CD1c-positive myeloid dendritic cell (primary cell): ENCODE measurements at regions not wholly inside any gene's neighbourhood (a gene's known extent, or its start where the extent isn't known, plus 50 kb on each side); places are given as distances from the start of the nearest gene placed in this dataset.

ENCODE experiments used
- DNase-seq: peaks from one replicate; pipeline ENCODE4 v3.0.0-alpha.2; 2016; ENCODE audit errors: extremely low spot score

DNA sequence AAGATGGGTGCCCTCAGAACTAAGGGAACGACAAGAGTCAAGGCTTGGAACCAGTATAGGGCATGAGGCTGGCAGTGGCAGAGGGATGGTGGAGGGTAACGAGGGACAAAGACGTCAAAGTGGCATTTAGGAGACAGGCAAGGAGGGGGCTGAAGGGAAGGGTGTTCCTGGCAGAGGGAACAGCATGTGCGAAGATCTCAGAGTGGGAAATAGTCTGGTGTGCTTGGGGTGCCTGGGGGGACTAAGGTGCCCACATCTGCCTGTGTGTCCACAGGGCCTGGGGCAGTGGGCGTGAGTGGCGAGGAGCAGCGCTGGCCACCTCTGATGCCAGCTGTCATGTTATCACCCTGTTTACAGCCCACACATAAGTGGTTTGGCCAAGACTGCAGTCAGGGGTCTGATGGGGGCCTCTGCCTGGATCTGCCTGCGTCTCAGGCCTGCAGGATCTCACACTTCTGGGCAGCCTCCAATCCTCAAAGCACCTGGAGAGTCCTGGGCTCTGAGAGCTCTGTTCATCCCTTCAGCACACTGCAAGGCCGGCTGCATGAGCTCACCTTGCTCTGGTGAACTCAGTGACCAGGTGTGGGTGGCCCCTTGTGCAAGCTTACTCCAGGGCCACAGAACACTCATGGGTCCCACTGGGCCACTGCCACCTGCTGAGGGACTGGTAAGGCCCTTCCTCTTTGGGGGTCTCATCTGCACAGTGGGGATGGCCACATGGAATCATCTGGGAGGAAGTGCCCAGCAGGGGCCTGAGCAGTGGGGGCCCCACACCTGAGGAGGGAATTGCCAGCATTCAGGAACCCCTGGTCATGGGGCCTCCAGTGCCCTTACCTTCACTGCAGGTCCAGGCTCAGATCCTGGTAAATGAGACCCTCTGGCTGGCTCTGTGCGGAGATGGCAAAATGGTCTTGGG is 89.7 kb upstream of the SHISAL1 start:
- DNase-seq, result no peak

DNA sequence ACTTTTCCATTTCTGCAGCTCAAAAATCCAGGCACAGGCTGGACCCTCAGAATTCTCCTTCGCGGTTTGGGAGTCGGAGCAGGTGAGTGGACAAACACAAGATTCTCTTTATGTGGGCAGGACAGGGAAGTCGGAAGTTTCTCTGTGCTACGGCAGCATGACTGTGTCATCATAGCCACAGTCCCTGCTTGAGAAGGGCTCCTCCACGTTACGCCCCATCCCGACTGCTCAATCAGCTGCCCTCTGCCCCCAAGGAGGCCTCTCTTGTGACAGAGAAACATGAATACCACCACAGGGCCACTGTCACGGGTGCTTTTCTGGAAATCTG is 89.0 kb upstream of the SHISAL1 start:
- DNase-seq, result no peak

DNA sequence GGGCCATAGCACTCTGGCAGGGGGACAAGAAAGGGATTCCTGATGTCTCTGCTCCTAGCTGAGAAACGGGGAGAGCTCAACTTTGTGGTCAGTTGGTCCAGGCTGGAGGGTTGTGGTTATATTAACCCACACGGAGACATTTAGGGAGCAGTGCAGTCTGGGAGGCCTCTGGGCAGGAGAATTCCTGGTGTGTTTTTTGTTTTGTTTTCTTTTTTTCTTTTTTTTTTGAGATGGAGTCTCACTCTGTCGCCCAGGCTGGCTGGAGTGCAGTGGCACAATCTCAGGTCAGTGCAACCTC is 88.0 kb upstream of the SHISAL1 start:
- no peak for DNase-seq

DNA sequence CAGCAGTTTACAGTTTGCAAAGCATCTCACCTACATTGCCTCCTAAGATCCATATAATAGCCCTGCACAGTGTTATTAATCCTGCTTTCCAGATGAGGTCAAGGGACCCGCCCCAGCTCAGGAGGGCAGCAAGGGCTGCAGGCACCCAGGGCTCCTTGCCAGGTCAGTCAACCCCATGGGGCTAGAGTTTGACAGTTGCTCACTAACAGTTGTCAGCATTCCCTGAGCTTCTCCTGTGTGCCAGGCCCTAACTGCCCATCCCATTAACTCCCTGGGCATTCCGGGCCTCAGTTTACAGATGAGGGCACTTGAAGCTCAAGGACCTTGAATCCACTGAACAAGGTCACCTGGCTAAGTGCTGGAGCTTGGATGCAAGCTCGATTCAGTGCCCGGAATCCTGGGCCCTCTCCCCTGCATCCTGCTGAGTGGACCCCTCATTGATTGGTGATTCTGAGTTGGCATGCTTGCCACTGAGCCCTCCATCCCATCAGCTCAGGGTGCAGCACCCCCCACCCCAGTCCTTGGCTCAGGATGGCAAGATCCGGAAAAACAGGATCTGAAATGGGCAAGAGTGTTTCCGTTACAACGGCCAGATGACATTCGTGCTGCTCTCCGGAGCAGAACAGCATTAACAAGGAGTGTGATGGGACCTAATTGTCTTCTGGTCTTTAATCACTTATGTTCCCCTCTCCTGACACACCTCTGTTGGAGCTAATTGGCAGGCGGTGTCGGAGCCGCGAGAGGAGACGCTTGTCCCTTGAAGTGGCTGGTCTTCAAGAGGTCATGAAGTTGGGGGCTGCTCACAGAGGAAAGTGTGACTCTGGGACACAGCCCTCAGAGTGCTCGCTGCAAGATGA is 87.4 kb upstream of the SHISAL1 start:
- no peak for DNase-seq

DNA sequence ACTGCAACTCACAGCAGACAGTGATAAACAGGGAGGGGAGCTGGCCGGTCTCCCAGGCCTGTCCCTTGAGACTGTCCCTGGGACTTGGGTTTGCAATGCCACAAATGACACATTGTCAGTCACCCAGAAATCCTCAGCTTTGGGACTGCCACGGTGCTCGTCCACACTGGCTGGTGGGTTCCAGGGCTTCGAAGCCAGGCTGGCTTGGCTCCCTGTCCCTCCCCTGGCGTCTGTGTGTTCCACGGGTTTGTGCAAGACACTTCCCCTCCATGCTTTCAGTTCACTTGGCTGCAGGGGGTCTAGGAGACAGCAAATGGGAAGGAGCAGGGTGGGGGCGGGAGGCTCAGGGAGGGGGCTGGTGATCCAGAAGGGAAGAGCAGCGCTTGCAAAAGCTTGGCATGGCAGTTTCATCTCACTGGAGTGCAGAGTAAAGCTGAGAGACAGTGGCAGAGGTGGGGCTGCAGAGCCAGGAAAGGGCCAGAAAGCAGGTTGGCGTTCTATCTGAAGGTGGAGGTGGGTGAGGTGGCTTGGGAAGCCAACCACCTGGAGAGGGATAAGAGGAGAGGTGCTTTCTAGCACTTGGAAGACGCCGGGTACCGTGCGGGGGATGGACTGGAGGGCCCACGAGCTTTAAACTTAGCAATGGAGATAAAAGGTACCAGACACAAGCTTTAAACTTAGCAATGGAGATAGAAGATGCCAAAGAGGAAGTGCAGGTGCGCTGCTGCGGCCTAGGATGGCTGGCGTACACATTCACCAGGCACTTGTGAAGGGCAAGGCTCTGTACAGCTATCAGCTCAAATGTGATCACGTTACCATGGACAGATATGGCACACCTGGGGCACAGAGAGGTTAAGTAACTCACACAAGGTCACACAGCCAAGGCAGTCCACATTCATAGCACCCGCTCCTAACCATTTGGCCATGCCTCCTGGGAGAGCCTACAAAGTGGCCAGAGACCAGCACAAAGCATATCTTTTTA is 86.4 kb upstream of the SHISAL1 start:
- no peak for DNase-seq

DNA sequence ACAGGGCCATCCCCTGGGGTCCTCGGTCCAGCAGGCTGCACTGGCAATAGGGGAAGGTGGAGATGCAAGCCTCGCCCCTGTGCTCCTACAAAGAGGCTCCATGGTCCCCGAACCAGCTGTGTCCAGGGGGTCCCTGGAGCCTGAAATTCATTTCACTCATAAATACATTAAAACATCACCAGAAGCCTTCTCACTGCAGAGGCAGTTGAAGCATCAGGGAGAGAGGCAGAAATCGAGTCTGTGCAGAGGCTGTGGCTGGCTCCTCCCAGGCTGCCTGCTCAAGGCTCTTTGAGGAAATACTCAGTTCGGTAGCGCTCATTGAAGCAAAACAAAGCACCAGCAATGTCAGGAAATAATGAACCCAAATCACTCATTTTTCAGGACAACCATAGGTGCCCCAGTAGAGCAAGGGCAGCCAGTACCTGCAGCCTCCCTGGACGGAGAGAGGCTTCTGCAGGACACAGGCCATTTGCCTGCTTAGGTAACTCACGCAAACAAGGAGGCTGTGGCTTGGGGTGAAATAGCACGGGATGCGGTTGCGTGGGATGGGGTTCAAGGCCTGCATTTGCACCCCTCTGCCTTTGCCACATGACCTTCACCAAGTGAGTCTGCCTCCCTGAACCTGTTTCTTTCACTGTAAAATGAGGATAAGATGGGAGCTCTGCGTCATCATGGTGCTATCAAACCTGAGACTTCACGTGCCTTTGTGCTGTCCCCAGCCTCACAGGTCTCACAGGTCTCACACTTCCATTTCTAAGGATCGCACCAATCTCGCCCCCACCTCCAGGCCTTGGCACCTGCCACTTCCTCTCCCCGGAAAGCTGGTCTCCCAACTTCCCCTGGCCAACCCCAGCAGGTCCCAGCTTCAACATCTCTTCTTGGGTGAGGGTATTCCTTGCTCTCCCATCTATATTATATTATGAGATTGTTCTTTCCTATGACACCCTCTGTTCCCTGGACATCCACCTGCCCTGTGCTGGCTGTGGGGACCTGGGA is 84.3 kb upstream of the SHISAL1 start:
- DNase-seq, result no peak

DNA sequence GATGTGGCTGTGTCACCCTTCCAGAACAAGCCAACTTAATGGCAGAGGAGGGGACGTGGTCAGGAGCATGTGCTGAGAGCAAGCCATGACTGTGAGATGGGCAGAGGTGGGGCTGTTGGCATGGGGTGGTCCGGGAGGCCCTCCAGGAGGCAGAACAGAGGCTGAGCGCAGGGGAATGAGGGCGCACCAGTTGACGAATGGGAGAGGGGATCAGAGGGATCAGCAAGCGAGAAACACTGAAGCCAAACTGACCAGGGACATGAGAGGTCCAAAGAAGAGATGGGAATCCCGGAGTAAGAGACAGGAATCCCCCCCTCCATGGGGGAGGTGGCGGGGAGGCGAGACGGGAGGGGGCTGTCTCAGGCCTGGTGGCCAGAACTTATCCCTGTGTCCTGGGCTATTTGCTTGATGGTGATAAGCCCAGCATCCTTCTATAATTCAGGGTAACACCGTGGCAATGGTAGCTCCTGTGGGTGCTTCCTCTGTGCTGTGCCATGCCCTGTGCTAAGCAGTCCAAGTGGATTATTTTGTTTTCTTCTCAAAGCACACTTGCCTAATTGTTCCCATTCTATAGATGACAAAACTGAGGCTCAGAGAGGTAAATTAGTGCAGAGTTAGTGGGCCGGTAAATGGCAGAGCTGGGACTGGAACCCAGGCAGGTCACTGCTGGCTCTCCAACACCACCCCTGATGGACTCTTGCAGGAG is 83.4 kb upstream of the SHISAL1 start:
- no peak for DNase-seq

DNA sequence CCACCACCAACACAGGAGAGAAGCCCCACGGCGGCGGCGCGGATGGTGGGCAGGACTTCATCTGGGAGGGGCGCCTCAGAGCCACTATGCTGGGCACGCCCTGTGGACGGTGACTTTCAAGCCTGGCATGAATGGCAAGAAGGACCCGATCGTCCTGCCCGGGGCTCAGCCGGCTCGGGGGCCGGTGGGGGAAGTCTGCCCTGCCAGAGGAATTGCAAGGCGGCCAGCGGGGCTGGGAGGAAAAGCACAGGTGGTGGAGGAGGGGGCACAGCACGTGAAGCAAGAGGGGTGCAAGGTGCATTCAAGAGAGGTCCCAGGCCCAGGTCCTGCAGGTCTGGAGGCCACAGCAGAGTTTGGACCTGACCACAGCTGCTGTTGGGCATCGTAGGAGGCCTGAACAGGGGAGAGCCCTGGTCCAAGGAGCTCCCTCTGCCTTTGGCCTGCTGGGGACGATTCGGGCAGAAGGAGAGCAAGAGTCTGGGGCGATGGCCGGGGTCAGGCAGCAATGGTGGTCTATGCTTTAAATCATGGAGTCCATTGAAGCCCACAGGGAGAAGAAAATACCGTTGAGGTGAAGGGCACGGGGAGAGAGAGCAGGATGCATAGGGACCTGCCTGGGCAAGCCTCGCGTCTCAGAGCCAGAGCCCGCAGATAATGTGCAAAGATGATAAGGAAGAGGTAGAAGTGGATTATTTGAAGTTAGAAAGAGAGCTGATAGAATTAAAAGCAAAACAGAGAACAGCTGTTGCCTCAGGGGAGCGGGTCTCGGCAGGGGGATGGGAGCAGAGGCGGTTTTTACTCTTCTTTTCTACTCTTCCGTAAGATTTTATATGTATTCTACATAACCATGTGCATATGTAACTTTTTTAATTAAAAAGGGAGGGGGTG is 82.6 kb upstream of the SHISAL1 start:
- no peak for DNase-seq

DNA sequence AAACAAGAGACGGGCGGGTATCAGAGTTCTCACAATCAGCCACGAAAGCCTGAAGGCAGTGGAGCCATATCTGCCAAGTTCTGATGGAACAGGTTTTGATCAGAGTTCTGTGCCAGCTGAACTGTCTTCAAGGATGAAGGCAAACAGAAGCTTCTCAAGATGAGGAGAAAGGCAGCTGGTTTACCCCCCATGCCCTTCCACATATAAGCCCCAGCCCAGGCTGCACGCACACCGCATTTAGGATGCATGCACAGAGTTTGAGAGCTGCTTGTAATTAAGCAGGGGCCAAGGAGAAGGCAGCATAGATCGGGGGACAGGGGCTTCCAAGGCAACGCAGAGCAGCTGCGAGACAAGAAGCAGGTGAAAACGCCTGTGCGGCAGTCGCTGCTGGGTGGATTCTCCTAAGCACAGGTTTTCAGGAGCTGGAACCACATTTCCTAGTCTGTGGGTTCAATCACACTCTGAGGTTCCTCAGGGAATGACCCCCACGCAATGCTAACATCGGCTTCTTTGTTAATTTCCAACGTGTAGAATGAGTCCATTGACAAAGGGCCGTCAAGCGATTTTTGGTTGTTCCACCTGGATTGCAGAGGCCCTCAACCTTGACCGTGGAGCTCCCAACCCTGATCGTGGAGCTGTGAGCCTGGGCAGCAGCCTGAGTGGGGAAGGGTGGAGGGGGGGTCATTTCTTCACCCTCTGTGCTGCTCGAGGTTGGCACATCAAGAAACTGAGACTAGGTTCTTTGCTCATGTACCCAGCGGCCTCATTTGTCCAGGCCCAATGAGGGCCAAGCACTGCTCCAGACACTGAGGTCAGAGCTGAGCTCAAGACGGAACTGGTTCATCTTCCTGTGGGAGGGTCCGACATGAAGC is 81.7 kb upstream of the SHISAL1 start:
- no peak for DNase-seq

DNA sequence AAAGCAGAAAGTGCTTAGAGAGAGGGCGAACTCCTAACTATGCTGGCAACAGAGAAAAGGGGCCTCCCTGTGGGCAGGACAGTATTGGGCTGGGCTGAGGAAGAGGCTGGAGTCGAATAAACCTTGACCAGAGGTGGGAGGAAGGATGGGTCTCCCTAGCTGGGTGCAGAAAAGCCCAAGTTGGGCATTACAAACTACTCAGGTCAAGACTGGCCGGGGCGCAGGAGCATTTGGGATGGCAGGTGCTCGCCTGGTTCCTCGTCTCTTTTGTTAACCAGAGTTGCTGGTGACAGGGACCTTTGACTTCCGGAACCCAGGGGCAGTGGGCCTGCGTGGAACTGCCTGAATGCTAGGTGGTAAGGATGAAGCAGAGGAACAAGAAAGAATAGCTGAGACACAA is 80.3 kb upstream of the SHISAL1 start:
- DNase-seq, result no peak

DNA sequence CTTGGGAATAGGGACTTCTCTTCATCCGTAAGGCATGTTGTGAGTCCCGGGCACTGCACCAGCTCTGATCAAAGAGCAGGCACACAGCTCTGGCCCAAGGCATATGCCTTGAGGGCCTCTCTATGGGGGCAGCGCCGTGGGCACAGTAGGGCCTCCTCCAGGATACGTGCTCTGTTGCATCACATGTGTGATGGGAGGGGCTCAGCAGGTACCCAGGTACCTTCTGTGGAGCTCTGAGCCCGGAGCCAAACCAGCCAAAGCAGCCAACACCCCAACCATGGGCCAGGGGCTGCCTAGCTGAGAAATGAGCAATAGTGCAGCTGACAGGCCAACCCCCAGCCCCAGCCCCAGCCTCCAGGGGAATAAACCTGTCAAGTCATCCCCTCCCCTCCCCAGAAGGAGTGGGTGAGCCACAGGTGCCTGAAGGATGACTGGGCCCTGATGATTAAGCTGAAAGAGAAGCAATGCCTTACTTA is 79.7 kb upstream of the SHISAL1 start:
- DNase-seq, result no peak

DNA sequence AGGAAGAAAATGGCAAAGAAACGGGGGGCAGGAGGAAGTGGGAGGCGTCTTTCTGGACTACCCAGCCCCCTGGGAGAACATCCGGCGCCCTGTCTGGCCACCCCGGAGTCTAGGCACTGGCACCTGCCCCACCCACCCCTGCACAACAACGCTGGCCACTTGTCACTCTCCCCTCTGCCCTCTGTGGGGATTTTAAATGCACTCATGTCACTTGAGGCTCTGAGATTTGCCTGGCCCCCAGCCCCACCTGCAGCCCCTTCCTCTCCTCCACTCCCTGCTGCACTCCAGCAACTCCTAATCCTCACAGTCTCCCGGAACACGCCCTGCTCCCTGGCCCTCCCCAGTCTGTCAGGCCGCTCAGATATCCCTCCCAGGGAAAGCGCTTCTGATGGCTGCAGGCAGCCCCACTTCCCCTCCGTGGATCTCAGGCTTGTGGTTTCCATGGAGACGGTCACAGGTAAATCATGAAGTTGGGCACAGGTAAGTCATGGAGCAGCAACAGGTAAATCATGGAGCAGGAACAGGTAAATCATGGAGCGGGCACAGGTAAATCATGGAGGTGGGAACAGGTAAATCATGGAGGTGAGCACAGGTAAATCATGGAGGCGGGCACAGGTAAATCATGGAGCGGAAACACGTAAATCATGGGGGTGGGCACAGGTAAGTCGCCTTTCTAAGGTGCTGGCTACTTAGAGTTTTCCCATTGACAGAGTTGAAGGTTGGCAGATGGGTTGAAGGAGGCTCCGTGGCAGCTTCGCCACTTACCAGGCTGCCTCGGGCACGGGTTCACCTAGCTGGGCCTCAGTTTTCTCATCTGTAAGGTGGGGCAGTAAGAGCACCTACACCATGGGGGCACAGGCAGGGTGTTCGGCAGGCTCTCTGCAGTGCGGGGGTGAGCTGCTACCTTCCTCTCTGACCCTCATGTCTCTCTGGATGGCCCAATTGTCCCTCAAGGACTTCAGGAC is 79.0 kb upstream of the SHISAL1 start:
- DNase-seq, result no peak

DNA sequence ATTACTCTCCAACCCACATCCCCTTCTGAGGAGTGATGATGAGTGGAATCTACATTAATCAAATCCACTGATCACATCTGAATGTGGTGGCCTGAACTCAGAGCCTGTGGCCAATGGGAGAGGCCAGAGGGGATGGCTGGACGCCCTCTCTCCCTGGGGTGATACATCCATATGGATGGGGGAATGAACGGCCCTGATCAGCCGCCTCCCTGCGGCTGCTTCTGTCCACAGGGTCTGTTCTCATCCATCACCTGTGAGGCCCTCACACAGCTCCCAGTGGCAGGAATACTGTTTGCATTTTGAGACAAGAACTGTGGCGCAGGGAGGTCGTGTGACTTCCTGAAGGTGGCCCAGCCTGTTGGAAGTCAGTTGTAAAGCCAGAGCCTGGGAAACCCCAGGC is 78.3 kb upstream of the SHISAL1 start:
- no peak for DNase-seq

DNA sequence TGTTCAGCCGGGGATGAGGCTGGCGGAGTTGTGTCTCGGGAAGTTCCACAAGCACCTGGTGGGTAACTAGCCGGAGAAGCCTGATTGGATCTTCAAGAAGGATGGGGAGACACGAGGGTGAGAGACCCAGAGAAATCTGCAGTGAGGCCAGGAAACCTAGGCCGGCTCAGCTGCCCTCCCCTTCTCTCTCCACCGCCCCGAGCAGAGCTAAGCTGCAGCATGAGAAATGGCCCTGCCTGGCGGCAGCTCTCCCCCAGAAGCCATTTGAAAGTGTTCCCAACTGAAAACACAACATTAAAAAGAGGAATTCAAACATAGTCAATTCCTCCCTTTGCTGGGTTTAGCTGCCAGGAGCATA is 77.8 kb upstream of the SHISAL1 start:
- no peak for DNase-seq

DNA sequence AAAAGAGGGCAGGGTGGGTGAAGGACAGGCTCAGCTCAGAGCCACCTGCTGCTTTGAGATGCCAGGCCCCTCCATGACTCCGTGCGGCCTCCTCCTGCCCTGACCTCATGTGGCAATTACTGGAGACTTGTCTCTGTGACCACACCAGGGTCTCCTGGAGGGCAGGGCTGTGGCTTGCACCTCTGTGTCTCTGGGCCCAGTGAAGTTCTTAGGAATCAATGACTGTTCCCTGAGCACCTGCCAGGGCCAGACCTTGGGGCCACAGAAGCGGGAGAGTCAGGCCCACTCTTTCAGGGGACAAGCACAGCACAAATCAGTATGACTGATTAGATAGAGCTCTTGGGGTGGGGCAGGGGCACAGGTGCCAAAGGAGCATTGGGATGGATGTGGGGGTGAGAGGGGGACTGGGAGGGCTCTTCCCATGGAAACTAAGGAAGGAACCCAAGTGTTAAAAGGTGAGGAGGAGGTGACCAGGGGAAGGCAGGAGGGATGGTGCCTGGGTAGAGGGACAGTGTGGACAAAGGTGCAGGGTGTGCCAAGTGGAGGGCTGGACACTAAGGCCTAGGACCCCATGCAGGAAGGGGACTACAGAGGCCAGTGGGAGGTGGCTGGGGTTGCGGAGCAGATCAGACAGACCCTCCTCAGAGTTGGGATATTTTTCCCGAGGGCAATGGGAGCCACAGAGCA is 77.3 kb upstream of the SHISAL1 start:
- DNase-seq, result no peak

DNA sequence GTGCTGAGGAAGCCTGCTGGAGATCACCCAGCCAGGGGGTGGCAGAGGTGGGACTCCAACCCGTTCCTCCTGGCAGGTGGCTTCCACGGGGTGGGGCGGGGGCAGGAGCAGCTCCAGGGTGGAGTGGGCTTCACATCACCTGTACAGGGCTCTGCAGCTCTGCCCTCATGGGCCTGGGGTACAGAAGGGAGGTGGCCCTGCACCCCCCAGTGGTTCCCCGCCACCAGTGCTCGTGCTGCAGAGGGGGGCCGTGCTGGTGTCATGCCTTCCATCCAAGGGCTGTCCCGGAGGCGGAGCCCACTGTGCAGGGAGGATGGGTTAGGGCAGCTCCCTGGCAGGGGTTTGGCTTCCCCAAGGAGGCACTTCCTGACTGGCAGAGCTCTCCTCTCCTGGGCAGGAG is 76.4 kb upstream of the SHISAL1 start:
- DNase-seq, result no peak
